ENCODE measurements at regions not wholly inside any gene's neighbourhood (a gene's known extent, or its start where the extent isn't known, plus 50 kb on each side); places are given as distances from the start of the nearest gene placed in this dataset.

- no peak for TF ChIP-seq CTCF (IDR thresholded peaks at IDR 0.05)
- TF ChIP-seq POLR2AphosphoS5 (IDR thresholded peaks at IDR 0.05; ENCODE audit: low read depth, low read length): no peak
- TF ChIP-seq REST (IDR thresholded peaks at IDR 0.05; ENCODE audit: insufficient read depth in 1 of 2, low read depth in 2 of 2, low read length in 1 of 2): no peak
- TF ChIP-seq SIN3A (IDR thresholded peaks at IDR 0.05; ENCODE audit: borderline replicate concordance, insufficient read depth, low read depth, low read length): no peak
These were observed 335.4 kb downstream of the BRD1 start for GRCh38 chr22:49492308-49492707.

Measured in Panc1 (cell line).